ENCODE measurements at regions not wholly inside any gene's neighbourhood (a gene's known extent, or its start where the extent isn't known, plus 50 kb on each side); places are given as distances from the start of the nearest gene placed in this dataset.

DNA sequence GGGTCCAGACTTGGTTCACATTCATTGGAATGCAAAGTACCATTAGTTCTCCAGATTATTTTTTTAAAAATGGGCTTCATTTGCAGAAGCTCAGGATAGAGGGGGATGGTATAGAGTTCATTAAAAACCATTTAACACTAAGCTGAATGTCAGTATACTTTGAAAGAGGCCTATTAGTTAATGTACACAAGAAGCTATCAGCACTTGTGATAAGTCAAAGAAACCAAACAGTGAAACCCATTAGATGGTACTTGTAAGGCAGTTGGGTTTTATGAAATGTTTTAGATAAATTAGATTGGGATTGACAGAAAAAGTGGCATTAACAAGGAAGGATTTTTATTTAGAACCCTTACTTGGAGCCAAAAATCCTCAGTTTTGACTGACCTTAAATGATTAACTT, 229.2 kb upstream of the MPDZ start:
- Mint-ChIP-seq H3K9me3 (no peaks in the 10 kb centered on the region), H3K36me3 (no peaks in the 10 kb centered on the region), H3K27me3 (no peaks in the 10 kb centered on the region), H3K27ac (no peak overlapping the region), H3K4me1 (no peaks in the 10 kb centered on the region), H3K4me3 (no peak overlapping the region)
- POLR2A ChIA-PET = no interaction called here
- DNase-seq (no peak), ATAC-seq (ENCODE audit: low read depth) (no peak)

DNA sequence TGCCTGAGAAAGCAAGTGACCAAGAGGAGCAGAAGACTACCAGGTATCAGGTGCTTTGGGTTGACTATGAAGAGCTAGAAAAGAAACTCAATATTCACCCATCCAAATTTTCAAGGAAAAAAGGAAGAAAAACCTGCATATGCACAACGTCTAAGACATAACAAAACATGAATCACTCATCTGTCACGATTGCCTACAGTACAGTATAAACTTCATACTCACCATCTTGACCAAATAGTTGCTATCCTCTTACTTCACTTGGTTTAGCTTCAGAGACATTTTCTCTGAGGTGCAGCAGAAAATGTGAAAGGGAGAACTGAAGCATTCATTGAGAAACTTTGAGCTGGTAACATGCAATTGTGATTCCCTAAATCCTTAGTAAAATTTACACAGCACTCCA, 228.6 kb upstream of the MPDZ start:
- Mint-ChIP-seq H3K4me1 (no peaks in the 10 kb centered on the region), H3K4me3 (no peak overlapping the region), H3K36me3 (no peaks in the 10 kb centered on the region)

DNA sequence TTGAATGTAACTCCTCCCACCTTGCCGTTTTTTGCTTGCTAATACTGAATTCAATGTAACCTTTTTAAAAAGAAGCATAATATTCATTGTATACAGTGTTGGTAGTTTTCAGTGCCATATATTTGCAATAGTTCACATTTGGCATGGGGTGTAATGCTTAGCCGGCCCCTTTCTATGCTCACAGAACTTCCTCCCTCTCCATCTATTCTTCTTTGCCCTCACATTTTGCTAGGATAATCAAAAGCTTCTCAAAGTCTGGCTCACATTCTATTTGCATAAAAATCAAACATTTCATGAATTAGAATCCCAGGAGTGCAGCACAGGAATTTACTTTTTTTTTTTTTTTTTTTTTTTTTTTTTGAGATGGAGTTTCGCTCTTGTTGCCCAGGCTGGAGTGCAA, 226.3 kb upstream of the MPDZ start:
- no peak for DNase-seq
- Mint-ChIP-seq H3K36me3 (no peaks in the 10 kb centered on the region), H3K27ac (no peak overlapping the region), H3K27me3 (no peaks in the 10 kb centered on the region), H3K9me3 (no peaks in the 10 kb centered on the region), H3K4me3 (no peak overlapping the region), H3K4me1 (no peaks in the 10 kb centered on the region)
- POLR2A ChIA-PET = no interaction called here
- no peak for ATAC-seq (ENCODE audit: low read depth)

More for the DNA sequence above, 228.6 kb upstream of the MPDZ start:
- no peak for ATAC-seq (ENCODE audit: low read depth)
- POLR2A ChIA-PET = no interaction called here
- H3K27ac Mint-ChIP-seq = no peak overlapping the region
- no peaks in the 10 kb centered on the region for H3K9me3 Mint-ChIP-seq
- no peaks in the 10 kb centered on the region for H3K27me3 Mint-ChIP-seq
- DNase-seq = no peak

DNA sequence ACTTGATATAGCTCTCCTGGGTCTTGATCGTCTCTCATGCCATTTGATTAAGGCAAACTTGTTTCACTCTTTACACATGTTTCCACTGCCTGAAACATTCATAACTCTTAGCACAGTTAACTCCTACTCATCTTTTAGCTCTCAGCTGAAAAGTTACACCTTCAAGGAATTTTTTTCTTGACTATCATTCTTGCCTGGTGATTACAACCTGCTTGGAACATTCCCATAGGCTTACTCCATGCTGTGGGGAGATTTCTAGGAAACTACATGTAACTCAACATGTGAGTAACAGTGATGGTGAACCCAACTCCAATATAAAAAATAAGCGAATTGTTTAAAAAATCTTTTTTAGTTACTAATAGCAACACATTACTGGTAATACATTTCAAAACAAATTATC, 224.1 kb upstream of the MPDZ start:
- no peaks in the 10 kb centered on the region for H3K9me3 Mint-ChIP-seq
- ATAC-seq (ENCODE audit: low read depth) = no peak
- POLR2A ChIA-PET = no interaction called here
- DNase-seq = no peak
- no peaks in the 10 kb centered on the region for H3K27me3 Mint-ChIP-seq
- no peaks in the 10 kb centered on the region for H3K36me3 Mint-ChIP-seq
- H3K4me3 Mint-ChIP-seq = no peak overlapping the region
- H3K4me1 Mint-ChIP-seq = no peaks in the 10 kb centered on the region
- H3K27ac Mint-ChIP-seq = no peak overlapping the region

DNA sequence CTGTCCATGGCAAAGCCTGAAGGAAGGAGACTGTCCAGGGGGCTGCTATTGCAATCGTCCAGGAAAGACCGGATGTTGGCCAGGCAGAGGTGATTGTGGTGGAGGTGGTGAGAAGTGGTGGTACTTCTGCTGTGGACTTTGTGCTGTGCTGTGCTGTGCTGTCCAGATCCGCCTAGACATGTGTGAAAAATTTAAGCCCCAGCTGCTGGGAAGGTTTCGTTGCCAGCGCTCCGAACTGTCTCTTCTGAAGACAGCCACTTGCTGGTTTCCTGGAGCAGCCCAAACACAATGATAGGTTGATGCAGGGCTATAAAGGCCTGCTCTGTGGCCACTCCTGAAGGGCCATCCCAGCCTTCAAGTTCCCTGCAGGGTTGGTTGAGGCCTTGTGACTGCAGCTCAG, 223.0 kb upstream of the MPDZ start:
- Mint-ChIP-seq H3K4me3 (no peak overlapping the region), H3K36me3 (no peaks in the 10 kb centered on the region), H3K27me3 (no peaks in the 10 kb centered on the region), H3K4me1 (no peaks in the 10 kb centered on the region), H3K9me3 (no peaks in the 10 kb centered on the region), H3K27ac (no peak overlapping the region)
- DNase-seq (no peak), ATAC-seq (ENCODE audit: low read depth) (no peak)
- POLR2A ChIA-PET = no interaction called here

DNA sequence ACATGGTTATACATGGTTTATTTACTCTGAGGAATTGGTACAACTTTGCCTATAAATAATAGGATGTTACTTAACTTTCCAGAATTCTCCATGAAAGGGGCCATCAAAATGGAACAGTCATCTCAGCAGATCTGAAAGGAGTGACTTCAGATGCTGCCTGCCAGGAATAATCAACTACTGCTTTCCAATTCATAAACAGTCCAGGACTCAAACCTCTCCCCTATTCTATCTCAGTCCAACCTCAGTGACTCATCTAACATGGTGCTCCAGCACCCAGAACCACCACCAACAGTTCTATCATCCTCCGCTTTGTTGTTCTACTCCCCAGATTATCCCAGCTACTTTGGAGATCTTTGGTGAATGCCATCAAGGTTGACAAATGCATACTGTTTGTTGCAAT, 221.5 kb upstream of the MPDZ start:
- Mint-ChIP-seq H3K9me3 (no peaks in the 10 kb centered on the region), H3K4me1 (no peaks in the 10 kb centered on the region), H3K4me3 (no peak overlapping the region), H3K27me3 (no peaks in the 10 kb centered on the region), H3K36me3 (no peaks in the 10 kb centered on the region), H3K27ac (no peak overlapping the region)
- POLR2A ChIA-PET = no interaction called here
- no peak for DNase-seq
- no peak for ATAC-seq (ENCODE audit: low read depth)

DNA sequence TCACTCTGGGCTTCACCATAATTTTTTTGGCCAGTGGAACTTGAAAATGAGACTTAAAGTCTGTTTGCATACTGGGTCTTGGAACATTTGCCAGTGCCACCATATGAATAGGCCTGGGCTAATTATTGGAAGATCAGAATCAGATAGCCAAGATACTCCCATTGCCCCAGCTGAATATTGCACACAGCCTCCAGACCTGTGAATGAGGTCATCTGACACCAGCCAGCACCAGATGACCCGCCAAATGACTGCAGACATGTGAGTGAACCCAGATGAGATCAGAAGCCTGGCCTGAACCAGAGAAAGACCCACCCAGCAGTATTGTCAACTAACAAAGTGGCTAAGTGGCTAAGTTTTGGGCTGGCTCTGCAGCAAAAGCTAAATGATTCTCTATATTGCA, 220.5 kb upstream of the MPDZ start:
- Mint-ChIP-seq H3K4me3 (no peak overlapping the region), H3K36me3 (no peaks in the 10 kb centered on the region), H3K4me1 (no peaks in the 10 kb centered on the region), H3K27me3 (no peaks in the 10 kb centered on the region), H3K27ac (no peak overlapping the region), H3K9me3 (peaks cover 2% of the 10 kb centered on the region)
- POLR2A ChIA-PET = no interaction called here
- DNase-seq (no peak), ATAC-seq (ENCODE audit: low read depth) (no peak)

DNA sequence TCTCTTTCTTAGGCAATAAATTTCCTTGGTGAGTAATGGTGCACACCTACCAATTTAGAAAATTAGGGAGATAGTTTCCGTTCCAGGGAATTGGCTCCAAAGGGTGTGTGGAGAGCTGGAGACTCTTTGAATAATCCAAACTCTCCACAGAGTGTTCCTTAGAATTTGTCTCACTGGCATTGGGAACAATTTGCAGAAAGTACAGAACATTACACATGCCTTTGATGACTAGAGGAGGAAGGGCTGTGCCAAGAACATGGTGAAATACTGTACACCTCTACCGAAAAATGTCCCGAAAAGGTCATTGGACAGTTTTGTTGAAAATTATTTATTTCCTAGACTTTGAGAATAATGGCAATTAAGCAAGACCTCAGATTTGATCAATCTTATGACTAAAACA, 214.2 kb upstream of the MPDZ start:
- Mint-ChIP-seq H3K27me3 (no peaks in the 10 kb centered on the region), H3K4me3 (no peak overlapping the region), H3K9me3 (peaks cover 2% of the 10 kb centered on the region), H3K4me1 (no peaks in the 10 kb centered on the region), H3K27ac (no peak overlapping the region), H3K36me3 (no peaks in the 10 kb centered on the region)
- DNase-seq = no peak
- POLR2A ChIA-PET = no interaction called here
- no peak for ATAC-seq (ENCODE audit: low read depth)

DNA sequence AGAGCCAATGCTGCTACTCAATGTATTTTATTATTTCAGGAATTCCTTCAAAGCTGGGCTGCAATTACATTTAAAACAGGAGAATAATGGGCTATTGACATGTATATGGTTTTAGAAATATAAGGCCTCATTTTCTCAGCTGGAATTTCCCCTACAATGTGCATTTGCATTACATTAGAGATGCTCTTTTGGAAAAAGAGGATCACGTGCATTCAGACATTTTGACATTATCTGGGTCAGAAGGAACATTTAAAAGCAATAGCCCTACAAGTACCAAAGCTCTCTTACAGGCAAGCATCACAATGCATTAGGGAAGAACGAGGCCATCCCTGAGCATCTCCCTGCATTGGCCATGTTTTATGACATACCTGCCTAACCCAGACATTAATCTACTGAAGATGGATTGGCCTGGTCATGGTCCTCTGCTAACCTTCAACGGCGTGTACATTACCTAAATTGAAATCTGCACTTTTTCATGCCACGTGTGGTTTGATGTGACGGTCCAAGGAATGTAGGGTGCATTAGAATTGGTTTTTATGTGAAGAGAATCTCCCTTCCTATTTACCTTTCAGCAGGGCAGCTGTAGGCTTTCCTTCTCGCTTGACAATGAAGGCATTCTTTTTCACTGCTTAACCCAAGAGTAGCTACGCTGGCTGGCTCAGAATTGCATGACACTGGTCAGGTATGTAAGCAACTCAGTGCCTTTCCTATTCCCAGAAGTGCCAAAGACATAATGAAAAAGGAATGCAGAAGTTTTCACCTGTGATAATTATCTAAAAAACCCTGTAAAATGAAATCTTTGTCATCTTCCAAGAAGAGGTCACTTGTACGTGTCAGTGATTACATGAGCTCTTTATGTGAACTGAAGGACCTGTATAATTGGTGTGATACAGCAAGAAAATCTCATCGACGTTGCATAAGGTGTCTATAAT, 212.3 kb upstream of the MPDZ start:
- H3K9me3 Mint-ChIP-seq = peaks cover 2% of the 10 kb centered on the region
- H3K27ac Mint-ChIP-seq = no peak overlapping the region
- no peak for ATAC-seq (ENCODE audit: low read depth)
- POLR2A ChIA-PET = no interaction called here
- H3K36me3 Mint-ChIP-seq = no peaks in the 10 kb centered on the region
- no peaks in the 10 kb centered on the region for H3K27me3 Mint-ChIP-seq
- DNase-seq = no peak
- no peaks in the 10 kb centered on the region for H3K4me1 Mint-ChIP-seq
- no peak overlapping the region for H3K4me3 Mint-ChIP-seq

DNA sequence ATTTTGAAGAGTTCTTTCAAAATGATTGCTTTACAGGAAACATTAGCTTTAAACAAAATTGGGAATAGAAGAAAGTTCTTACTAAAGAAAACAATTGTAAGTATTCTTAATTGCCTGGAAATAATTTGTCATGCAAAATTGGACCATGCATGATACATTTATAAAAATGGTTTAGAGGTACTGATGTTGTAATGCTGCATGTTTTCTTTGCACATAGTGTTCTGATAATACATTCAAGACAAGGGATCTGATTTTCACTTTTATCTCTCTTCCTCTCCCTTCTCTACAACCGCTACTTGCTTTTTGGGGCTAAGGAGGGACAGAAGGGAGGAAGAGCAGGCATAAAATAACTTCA, 211.6 kb upstream of the MPDZ start:
- Mint-ChIP-seq H3K36me3 (no peaks in the 10 kb centered on the region), H3K4me3 (no peak overlapping the region), H3K9me3 (peaks cover 2% of the 10 kb centered on the region), H3K27ac (no peak overlapping the region), H3K27me3 (no peaks in the 10 kb centered on the region), H3K4me1 (no peaks in the 10 kb centered on the region)
- DNase-seq (no peak), ATAC-seq (ENCODE audit: low read depth) (no peak)
- POLR2A ChIA-PET = no interaction called here

DNA sequence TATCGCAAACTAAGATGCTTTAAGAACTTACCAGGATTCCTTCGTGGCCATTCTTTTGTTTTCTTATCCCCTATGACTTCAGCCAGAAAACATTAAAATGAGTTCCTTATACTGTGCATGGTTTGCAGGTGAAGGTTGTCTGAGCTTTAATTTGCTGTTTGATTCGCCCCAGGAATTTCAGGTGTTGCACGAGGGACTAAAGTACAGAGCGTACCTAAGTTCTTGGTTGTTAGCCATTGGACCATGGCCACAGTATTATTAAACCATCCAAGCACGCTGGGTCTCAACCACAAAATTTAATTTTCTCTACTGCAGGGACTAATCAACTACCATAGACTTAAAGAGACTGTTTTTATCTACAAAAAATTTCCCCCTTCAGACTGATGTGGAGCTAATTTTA, 208.4 kb upstream of the MPDZ start:
- DNase-seq = no peak
- Mint-ChIP-seq H3K27ac (no peak overlapping the region), H3K4me1 (no peaks in the 10 kb centered on the region), H3K9me3 (peaks cover 1% of the 10 kb centered on the region), H3K4me3 (no peak overlapping the region), H3K36me3 (no peaks in the 10 kb centered on the region), H3K27me3 (no peaks in the 10 kb centered on the region)
- POLR2A ChIA-PET = no interaction called here
- ATAC-seq (ENCODE audit: low read depth) = no peak

DNA sequence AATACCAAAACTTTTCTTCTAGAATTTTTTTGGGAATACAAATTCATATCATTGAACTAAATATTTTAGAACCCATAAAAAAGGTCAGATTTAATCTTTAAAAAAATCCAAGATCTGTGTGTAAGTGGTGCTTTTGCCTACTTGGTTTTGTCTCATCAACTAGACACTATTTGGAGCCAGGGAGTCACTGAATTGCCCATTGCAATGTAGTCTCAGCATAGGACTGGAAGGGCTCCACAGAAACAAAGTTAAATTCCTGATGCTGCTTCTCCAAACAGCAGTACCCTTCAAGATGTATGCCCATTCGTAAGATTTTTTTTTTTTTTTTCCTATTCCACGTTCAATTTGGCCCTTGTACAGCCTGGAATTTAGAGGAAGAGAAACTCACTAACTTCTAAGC, 208.0 kb upstream of the MPDZ start:
- no peak overlapping the region for H3K4me3 Mint-ChIP-seq
- ATAC-seq (ENCODE audit: low read depth) = no peak
- H3K9me3 Mint-ChIP-seq = peaks cover 1% of the 10 kb centered on the region
- POLR2A ChIA-PET = no interaction called here
- H3K27me3 Mint-ChIP-seq = no peaks in the 10 kb centered on the region
- H3K4me1 Mint-ChIP-seq = no peaks in the 10 kb centered on the region
- H3K27ac Mint-ChIP-seq = no peak overlapping the region
- no peaks in the 10 kb centered on the region for H3K36me3 Mint-ChIP-seq
- no peak for DNase-seq

DNA sequence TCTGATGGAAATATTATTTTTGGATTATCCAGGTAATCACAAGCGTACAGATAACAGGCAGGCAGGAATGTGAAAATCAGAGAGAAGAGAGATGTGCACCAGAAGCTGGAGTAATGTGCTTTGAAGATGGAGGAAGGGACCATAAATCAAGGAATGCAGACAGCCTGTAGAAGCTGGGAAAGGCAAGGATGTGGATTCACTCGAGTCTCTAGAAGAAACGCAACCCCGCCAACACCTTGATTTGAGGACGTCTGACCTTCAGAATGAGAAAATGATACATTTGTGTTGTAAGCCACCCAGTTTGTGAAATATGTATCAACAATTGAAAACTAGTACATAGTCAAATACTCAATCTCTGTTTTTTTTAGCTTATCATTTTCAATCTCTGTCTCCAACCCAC, 207.6 kb upstream of the MPDZ start:
- no peak overlapping the region for H3K4me3 Mint-ChIP-seq
- DNase-seq (no peak), ATAC-seq (ENCODE audit: low read depth) (no peak)
- H3K36me3 Mint-ChIP-seq = no peaks in the 10 kb centered on the region
- H3K4me1 Mint-ChIP-seq = no peaks in the 10 kb centered on the region
- peaks cover 1% of the 10 kb centered on the region for H3K9me3 Mint-ChIP-seq
- no peak overlapping the region for H3K27ac Mint-ChIP-seq
- H3K27me3 Mint-ChIP-seq = no peaks in the 10 kb centered on the region
- POLR2A ChIA-PET = no interaction called here

DNA sequence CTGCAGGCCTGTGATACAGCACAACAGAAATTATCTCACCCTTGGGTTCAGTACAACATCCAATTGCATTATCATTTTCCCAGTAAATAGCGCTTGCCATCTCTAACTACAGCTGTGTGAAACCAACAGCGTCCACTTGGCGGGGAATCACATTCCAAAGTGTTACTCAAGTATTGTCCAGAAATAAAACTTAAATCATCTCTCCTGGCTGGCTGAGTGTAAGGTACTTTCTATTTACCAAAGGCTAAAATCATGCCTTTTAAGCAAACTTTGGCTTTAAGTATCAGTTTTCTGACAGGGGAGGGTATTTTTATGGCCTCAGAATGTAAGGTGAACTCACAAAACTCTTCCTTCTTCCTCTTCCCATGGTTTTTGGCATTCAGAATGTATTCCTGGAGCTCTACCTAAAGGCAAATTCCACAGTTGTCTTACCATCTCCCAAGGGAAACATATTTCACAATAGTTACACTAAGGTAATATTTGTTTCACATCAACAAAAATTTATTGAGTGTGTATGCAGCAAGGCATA, 205.6 kb upstream of the MPDZ start:
- DNase-seq (no peak), ATAC-seq (ENCODE audit: low read depth) (no peak)
- Mint-ChIP-seq H3K4me3 (no peak overlapping the region), H3K27me3 (no peaks in the 10 kb centered on the region), H3K27ac (no peak overlapping the region), H3K4me1 (no peaks in the 10 kb centered on the region), H3K36me3 (no peaks in the 10 kb centered on the region), H3K9me3 (peaks cover 3% of the 10 kb centered on the region)
- POLR2A ChIA-PET = no interaction called here

All from activated naive CD8-positive, alpha-beta T cell treated with anti-CD3 and anti-CD28 coated beads, Interleukin-2, amount 10 ng/mL, durations not matched to agents 7 days and 5 days (primary cell).